ENCODE measurements at regions not wholly inside any gene's neighbourhood (a gene's known extent, or its start where the extent isn't known, plus 50 kb on each side); places are given as distances from the start of the nearest gene placed in this dataset.
A peak's percentile ranks its signal among the peaks of the same experiment; 100 is the strongest.

DNA sequence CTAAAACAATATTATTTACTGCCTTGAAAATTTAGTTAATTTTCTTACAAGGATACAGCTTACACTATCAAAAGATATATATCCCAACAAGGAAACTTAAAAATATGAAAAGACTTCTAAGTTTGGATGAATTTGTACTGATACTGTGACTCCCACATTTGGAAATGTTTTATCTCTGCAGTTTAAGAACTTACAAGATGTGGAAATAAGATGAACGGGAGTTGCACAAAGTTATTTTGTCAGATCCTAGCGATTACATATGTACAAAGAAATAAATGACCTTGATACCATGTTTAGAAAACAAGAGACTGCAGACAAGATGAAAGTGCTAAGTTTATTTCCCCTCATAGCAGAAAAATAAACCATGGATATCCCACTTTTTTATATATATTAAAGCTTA, 103.7 kb upstream of the TMEM106B start:
- in situ Hi-C loops (cut with HindIII; ENCODE audit: low pct_unique_long_range_greater_than_20kb, low sequenced_read_pairs) = no loop called here
- no peak for DNase-seq (ENCODE audit: low read depth)

DNA sequence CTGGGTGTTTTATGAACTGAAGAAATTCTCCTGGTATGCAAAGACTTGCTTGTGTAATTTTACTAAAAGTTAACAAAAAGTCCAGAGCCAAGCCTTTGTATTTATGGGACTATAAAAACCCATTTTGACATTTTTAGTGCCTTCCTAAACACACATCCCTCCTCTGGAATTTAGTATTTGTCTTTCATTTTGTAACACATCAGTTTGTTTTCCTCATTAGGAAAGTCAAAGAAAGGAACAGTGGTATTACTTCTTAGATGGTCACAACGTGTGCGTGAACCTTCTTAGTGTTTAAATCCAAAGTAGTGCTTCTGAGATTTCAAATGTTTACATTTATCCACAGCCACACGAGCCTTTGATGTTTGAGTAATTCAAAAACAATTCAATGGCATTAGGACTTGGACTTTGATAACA, 103.2 kb upstream of the TMEM106B start:
- peak; percentile 6 for DNase-seq (ENCODE audit: low read depth)
- in situ Hi-C loops (cut with HindIII; ENCODE audit: low pct_unique_long_range_greater_than_20kb, low sequenced_read_pairs) = no loop called here

DNA sequence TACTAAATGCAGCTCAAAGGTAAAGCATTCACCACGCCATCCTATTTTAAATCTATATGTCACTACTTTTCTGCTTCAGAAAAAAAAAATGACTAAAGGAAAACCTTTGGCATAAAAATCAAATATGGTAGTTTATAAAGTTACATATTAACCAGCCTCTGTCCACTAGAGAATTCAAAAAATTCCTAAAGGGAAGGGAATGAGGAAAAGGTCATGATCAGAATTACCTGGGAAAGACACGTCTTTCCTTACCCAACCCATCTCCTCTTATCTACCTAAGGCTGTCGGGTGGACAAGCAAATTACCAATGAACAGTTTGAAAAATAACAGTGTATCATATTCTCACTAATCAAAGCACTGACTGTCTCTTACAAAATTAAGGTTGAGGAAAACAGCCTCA, 100.7 kb upstream of the TMEM106B start:
- peak; percentile 66 for DNase-seq (ENCODE audit: low read depth)
- in situ Hi-C loops (cut with HindIII; ENCODE audit: low pct_unique_long_range_greater_than_20kb, low sequenced_read_pairs) = no loop called here

DNA sequence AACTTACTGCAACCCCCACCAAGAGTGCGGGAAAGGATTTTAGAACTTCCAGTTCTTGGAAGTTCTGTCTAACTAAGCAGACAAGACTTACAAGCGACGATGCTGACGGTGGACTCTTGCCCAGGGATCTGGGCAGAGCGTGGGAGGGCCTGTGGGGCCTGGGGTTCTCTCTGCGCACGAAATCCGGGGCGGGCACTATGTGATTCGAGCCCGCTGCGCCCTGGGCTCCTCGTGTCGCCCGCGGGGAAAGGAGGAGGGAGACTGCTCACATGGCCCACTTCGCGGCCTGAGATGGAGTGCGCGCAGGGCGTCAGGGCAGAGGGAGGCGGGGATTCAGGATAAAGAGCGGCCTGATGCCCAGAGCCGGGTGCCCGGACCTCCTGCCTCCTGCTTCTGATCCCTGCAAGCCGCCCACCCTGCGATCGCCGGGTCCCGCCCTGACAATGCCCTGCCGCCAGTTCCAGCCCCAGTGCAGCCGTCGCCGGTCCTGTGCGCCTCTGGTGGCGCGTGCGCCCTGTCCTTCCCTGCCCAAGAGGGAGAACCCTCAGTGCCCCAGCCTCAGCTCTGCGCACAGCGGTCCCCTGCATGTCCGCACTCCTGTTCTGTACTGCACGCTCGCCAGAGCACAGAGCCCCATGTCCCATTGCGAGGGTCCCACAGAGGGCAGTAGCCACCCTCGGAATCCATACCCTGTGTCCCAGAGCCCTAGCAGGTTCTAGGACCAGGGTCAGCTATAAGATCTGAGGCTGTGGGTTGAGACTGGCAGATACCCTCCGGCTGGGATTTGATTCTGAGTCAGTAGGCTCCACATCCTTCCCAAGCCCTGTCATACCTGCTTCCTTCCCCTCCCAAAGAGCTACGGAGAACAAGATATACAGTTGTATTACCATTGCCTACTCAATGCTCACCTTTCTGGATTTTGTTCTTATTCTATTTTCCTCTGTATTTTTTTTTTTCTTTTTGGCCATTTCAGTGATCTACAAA, 99.4 kb upstream of the TMEM106B start:
- peak; percentile 59 for DNase-seq (ENCODE audit: low read depth)
- in situ Hi-C loops (cut with HindIII; ENCODE audit: low pct_unique_long_range_greater_than_20kb, low sequenced_read_pairs) = no loop called here

DNA sequence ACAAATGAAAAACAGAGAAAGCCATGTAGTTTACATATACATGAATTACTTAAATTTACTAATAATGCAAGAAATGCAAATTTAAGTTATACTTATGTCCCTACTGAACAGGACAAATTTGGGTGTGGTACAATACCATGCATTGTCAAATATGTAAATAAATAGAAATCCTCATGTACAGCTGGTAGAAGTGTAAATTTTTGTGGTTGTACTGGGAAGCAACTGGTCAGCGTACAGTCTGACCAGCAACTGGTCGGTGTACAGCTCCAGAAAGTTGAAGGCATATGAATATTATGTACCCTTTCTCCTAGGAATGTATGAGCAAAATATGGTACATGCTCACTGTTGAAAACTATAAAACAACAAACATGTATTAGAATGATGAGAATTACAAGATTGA, 93.9 kb upstream of the TMEM106B start:
- in situ Hi-C loops (cut with HindIII; ENCODE audit: low pct_unique_long_range_greater_than_20kb, low sequenced_read_pairs) = no loop called here
- no peak for DNase-seq (ENCODE audit: low read depth)

DNA sequence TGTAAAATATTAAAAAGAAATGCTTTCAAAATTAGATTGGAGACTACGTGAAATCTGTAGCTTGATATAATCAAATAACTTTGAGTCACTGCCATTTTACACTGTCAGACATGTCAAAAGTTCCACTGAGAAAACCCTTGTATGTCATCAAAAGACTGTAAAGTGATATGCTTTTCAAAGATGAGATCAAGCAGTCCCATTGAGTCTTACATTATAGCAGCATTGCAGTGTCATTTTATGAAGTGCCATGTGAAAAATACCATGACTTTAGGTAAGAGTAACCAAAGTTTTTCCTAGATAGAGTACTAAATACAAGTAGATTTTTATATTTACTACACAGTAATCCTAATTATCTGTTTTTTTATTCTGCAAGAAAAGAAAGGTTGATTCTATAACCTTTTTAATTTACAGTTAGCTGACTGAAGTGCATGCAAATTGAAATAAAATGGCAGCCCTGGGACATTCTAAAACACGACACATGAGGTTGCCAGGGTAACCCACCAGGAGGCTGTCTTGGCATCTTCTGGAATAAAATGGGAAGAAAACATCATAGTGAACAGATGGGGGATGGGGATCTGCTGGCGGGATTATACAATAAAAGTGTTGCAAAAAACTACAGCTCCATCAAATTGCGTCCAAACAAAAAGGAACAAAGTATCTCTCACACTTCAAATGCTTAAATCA, 91.3 kb upstream of the TMEM106B start:
- DNase-seq (ENCODE audit: low read depth) = no peak
- in situ Hi-C loops (cut with HindIII; ENCODE audit: low pct_unique_long_range_greater_than_20kb, low sequenced_read_pairs) = no loop called here

DNA sequence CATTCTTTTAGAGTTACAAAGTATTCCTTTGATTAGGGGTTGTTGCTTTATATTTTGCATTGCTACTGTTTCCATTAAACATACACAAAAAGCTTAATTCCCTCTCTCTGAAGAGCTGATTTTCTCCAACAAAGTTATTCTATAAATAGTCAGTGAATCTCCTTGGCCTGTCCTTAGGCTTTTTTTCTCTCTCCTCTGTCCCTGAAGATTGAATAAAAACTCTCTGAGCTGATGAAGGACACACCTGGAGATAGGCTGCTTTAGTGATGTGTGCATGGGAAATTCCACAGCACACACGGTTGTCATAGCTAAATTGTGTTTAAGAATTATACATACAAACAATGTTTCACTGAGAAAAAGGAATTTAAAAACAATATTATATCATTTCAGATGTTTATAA, 90.5 kb upstream of the TMEM106B start:
- no peak for DNase-seq (ENCODE audit: low read depth)
- in situ Hi-C loops (cut with HindIII; ENCODE audit: low pct_unique_long_range_greater_than_20kb, low sequenced_read_pairs) = no loop called here

DNA sequence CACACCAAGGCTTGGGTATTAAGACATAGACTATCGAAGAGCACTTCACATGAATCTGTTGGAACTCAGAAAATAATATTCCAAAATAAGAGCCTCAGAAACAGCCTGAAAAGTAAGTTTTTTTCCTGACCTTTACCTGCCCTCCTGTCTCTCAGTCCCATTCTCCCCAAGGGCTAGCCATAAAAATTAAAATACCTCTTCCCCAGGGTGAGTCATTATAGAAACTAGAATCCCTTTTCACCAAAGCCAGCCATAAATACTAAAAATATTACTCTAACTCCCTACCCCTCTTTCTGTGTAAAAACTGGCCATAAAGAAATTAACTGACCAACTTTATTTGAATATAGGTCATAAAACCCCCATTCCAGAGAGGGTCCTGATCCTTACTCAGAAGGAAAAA, 87.9 kb upstream of the TMEM106B start:
- in situ Hi-C loops (cut with HindIII; ENCODE audit: low pct_unique_long_range_greater_than_20kb, low sequenced_read_pairs) = no loop called here
- DNase-seq (ENCODE audit: low read depth) = no peak

DNA sequence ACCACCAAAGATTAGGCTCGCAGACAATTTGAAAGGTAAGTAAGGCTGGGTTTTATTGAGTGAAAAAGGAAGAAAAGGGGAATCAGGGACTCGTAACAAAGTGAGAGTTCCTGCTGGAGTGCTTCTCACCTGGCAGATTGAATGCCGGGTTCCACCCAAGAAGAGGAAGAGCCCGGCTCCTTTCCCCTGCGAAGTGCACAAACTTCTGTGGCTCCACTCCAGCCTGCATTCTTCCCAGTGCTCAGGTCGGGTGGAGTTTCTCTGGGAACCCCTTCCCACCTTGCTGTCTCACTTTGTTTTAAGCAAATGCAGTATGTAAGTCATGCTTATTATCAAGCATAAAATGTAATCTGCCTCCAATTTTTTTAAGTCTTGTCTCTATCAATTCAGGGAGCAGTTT, 87.1 kb upstream of the TMEM106B start:
- in situ Hi-C loops (cut with HindIII; ENCODE audit: low pct_unique_long_range_greater_than_20kb, low sequenced_read_pairs) = no loop called here
- no peak for DNase-seq (ENCODE audit: low read depth)

DNA sequence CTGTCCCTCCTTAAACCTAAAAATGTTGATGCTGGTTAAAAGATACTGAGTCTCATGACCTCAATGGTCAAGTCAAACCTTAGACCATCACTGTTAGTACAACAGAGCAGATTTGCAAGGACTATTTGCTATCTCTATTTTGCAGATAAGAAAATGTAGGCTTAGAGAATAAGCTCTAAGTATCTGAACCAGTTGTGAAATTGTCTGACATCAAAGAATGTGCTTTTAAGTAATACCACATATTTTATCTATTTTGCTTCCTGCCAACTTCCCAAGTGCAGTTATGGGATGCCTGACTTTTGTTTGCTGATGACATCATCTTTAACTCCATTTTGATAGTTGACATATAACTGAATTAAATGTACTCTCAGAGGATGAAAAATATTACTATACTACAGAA, 83.6 kb upstream of the TMEM106B start:
- DNase-seq (ENCODE audit: low read depth) = no peak
- in situ Hi-C loops (cut with HindIII; ENCODE audit: low pct_unique_long_range_greater_than_20kb, low sequenced_read_pairs) = no loop called here

DNA sequence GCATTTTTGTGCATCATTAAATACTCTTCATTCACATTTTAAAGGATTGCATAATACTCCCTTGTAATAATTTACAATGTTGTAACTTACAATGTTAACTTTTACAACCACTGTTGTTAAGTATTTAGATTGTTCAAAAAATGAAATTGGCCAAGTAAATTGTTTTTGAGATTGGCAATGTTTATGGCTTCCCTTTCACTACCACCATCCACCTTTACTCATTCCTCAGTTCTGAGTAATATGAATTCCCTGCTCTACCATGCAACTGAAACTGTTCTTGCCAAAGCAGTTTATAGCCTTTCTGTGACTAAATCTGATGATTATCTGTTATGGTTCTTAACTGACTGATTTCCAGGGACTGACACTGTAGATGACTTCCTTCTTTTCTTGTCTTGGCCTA, 80.5 kb upstream of the TMEM106B start:
- in situ Hi-C loops (cut with HindIII; ENCODE audit: low pct_unique_long_range_greater_than_20kb, low sequenced_read_pairs) = no loop called here
- no peak for DNase-seq (ENCODE audit: low read depth)

DNA sequence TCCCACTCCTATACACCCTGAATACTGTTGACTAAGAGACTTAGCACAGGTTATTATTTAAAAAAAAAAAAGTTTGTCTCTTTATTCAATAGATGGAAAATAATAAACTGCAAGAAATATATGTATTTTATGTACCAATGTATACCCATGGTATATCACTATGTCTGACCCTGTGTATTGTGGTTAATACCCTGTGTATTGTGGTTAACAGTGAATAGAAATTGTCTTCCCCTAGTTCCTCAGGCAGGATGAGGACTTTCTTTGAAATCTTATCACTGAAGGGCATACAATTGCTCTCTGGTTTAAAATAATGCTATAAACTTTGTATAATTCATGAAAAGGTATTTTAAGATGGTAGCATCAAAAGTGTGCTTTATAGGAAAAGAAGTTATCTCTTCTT, 80.0 kb upstream of the TMEM106B start:
- no peak for DNase-seq (ENCODE audit: low read depth)
- in situ Hi-C loops (cut with HindIII; ENCODE audit: low pct_unique_long_range_greater_than_20kb, low sequenced_read_pairs) = no loop called here

DNA sequence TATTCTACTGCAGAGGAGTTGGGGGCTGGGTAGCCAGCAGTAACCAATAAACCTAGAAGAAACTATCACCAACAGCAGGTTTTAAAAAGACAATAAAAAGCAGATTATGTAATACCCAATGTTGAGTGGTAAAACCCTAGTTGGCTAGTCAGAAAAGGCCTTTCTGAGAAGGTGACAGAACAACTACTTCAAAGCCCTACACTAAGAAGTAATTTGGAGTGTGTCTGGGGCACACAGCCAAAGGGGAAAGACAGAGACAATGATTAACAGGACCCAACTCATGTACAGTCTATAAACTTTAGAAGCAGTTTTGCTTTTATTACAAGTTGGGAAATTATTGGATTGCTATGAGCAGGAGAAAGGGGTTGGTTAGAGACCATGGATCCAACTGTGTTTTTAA, 77.2 kb upstream of the TMEM106B start:
- in situ Hi-C loops (cut with HindIII; ENCODE audit: low pct_unique_long_range_greater_than_20kb, low sequenced_read_pairs) = no loop called here
- DNase-seq (ENCODE audit: low read depth) = no peak

DNA sequence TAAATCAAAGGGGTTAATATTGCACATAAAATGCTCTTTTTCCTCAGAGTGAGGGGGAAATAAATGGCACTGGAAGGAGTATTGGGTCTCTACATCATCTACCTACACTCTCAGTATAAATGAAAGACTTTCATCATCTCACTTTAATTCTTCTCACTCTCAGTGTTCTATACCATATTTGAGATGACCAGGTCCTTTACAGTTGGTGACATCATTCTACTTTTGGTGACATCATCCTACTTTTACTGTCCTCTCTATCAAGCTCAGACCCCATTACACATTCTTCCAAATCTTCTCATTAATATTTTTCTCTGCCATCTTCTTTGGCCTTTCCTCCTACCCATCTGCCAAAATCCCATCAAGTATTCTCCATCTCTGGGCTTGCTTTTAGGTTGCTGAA, 74.6 kb upstream of the TMEM106B start:
- in situ Hi-C loops (cut with HindIII; ENCODE audit: low pct_unique_long_range_greater_than_20kb, low sequenced_read_pairs) = no loop called here

DNA sequence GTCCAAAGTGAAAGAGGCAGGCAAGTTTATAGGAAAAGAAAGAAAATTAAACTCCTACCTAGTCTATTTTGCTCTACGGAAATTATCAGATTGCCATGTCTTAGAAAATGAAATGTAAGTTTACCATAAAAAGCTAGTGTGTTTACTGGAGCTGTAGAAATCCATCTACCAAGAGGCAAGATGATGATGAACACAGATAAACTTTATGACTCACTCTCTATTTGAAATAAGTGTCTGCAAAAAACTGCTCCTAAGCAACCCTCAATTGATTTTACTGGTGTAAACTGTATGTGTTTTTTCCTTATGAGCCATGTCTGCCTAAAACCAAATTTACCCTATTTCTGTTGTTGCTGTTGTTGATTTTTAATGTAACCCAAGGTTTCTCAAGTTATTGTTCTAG, 73.8 kb upstream of the TMEM106B start:
- no peak for DNase-seq (ENCODE audit: low read depth)
- in situ Hi-C loops (cut with HindIII; ENCODE audit: low pct_unique_long_range_greater_than_20kb, low sequenced_read_pairs) = no loop called here

More for the DNA sequence above, 74.6 kb upstream of the TMEM106B start:
- no peak for DNase-seq (ENCODE audit: low read depth)

DNA sequence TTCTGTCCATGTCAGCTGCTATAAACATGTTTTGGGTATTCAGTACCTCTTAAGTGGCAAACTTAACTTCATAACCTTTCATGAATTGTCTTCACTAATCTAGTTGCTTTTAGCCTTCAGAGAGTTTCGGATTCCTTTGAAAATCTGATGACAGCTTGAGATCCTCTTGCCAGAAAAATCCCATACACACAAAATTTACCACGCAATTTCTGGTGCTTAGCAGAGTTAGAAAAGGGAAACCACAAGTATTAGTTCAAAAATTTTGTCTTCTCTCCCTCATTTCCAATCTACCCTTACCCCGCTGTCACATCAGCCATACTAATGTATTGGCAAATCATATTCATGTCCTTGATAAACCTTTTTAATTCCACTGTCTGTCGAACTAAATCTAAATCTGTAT, 72.7 kb upstream of the TMEM106B start:
- no peak for DNase-seq (ENCODE audit: low read depth)
- in situ Hi-C loops (cut with HindIII; ENCODE audit: low pct_unique_long_range_greater_than_20kb, low sequenced_read_pairs) = no loop called here

DNA sequence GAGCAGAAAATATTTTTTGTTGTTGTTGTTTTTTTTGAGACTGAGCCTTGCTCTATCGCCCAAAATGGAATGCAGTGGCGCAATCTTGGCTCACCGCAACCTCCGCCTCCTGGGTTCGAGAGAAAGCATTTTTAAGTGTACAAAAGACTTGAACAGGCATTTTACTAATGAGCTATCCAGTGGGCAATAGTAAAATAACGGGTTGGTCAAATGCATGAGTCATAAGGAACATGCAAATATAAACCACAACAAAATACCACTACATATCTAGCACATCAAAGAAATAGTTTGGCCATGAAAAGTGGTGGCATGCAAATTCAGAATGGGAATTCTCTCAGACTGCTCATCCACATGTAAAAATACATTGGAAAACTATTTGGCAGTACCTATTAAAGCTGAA, 71.7 kb upstream of the TMEM106B start:
- DNase-seq (ENCODE audit: low read depth) = no peak
- in situ Hi-C loops (cut with HindIII; ENCODE audit: low pct_unique_long_range_greater_than_20kb, low sequenced_read_pairs) = no loop called here

DNA sequence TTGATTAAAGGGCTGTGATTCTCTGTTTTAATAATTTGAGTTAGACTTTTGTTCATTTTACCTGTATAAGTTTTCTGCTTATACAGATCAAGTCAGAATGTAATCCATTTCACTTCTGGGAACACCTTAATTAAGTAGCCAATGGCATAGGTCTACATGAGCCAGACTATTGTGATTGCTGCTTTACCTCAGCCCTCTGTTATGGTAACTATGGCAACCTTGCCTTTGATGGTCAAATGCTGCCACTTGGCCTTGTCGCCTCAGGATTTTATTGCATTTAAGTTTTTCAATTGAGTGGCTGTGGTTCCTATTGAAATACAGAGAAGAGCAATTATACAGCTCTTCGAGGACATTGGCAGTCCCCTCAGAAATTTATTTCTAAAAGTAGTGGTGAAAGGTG, 64.3 kb upstream of the TMEM106B start:
- in situ Hi-C loops (cut with HindIII; ENCODE audit: low pct_unique_long_range_greater_than_20kb, low sequenced_read_pairs) = no loop called here
- DNase-seq (ENCODE audit: low read depth) = no peak

DNA sequence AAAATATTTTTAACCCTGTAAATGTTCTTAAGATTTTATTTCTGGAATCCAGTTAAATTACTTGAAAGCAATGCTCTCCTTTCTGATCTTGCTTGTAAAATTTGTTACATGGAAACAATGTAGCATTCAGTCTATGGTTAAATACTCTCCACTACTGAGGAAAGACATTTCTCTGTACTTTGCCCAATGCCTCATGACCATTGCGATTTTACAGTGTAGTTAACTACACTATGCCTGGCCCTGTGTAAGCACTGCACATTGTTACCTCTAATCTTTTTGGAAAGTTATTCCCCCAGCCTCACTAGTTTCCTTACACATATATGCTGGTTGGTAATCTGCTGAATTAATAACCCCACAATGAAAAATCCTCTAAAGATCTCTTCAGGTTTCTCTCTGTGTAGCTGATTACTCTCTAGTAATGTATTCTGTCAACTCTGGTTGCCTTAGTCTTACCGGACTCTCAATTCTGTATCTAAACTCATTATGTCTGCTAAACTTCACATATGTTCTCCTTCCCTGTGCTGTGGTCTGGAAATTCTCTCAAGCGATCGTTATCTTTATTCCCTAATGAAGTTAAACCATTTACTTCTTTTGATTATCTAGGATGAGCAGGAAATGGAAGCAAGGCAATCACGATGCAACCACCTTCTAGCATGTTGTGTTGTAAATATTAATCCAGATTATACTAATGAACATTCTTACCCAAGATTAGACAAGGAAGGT, 58.7 kb upstream of the TMEM106B start:
- DNase-seq (ENCODE audit: low read depth) = no peak
- in situ Hi-C loops (cut with HindIII; ENCODE audit: low pct_unique_long_range_greater_than_20kb, low sequenced_read_pairs) = no loop called here

Measured in Caki2 (cell line).